Umbilical cord (tissue), 1 donor: ENCODE measurements at regions not wholly inside any gene's neighbourhood (a gene's known extent, or its start where the extent isn't known, plus 50 kb on each side); places are given as distances from the start of the nearest gene placed in this dataset.

Experiments used
- DNase-seq: peaks from one replicate; pipeline ENCODE4 v3.0.0-alpha.2; 2015; ENCODE audit warnings: low spot score

DNA sequence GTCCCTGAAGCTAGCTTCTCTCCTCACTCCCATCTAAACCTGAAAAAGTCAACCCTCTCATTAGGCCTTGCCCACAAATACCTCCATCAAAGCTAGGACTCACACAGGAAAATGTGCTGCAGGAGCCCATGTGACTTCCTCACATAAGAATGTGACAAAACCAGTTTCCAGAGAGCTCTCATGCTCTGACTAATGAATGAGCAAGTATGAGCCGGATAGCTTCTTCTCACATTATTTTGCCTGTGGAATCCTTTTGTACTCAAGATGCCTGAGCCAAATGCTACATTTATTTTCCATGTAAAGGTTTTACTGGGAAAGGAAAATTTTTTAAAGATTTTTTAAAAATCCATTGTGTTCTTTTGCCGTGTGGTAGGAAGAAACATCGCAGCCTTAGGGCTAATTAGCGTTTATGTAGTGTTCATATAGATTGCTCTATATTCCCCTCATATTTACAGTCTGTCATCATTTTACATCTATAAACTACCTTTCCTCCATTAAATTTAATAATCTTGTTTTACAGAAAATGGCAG, 68.6 kb upstream of the CCN6 start:
- peak; percentile 82 for DNase-seq

DNA sequence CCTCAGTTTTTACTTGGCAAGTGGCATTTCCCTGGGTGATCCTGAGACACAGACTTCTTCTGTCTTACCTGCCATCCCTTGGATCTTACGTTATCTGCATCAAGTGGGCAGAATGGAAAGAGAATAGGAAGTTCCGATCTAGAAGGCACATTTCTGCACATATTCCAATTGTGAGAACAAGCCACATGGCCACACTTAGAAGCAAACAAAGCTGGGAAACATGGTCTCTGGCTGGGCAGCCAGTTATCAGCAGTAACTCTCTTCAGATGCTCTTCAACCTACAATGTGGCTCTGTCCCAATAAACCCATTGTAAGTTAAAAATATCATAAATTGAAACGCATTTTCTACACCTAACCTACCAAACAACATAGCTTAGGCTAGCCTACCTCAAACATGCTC, 67.3 kb upstream of the CCN6 start:
- DNase-seq = no peak

DNA sequence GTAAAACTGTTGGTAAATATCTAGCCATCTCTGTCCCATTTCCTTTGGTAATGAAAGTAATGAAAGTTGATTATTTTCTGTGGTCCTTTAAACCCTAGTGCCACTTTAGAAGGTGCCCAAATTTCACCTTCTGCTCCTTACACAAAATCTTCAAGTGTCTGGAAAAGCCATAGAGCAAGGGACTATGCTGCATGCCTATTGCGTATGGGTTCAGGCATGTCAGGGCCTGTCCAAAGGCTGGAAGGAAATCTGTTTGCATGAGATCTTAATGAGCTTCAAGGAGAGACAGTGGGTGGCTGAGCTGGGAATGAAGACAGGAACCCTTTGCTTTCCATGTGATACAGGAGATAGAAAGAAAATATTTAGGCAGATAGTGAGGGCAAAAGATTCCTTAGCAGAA, 66.6 kb upstream of the CCN6 start:
- DNase-seq = peak; percentile 43

DNA sequence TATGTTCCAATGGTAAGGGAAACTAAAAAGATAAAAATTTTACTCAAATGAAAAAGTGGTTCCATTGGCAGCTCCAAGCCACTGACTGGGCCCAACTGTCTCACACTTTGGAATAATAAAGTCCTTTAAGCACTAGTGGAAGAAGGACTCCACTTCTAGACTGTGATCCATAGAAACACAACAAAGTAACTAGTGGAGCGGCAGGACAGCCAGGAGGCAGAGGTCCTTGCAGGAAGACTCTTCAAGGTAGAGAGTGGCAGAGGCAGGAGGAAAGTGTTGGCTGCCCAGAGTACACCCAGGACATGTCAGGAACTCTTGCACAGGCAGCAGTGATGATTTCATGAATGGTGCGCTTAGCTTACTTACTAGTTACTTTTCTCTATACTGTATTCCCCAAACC, 65.0 kb upstream of the CCN6 start:
- no peak for DNase-seq

DNA sequence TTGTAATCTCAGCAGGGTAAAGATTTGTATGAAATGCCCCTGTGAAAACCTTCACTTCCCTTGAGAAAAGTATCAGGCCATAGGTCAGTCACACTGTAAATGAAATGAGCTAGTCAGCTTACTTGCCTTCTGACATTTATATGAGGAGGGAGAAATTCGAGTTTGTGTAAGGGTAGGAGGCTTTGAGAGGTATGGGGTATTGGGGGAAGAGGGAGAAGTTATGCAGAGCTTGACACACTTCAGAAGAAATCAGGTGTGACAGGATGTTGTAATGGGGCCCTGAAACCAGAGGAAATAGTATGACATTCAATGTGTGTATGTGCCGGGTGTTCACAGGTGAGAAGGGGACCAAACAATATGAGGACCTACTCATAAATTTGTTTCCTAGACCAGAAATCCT, 64.2 kb upstream of the CCN6 start:
- no peak for DNase-seq

DNA sequence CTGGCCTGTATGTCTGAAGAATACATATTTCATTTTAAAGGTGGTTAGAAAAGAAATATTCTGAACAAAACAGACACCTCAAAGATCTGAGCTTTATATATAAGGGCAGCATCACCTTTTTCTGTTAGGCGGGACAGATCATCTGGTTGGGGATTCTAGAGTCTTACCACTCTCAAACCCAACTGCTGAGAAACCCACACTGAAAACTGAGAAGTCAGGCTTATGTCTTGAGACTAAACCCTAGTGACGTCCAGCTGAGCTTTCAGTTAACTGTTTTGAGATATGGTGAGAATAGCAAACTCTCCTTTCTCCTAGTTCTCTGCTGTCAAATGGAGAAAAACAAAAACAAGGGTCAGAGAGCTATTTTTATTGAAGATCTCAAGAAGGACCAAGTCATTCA, 63.7 kb upstream of the CCN6 start:
- no peak for DNase-seq

DNA sequence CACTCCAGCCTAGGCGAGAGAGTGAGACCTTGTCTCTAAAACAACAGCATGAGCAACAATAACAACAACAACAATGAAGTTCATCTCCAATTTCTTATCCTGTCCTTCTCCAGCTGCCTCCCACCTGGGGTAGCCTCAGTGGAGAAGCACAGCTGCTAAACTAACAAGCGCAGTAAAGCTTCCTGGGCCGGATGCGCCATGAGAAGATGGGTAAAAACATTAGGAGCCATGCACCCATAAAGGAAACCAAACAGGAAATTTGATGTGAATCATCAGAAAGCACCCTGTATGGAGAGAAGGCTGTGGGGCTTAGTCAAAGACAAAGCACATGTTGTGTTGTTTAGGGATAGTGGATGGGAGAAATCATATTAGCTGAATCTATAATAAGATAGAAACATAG, 61.1 kb upstream of the CCN6 start:
- no peak for DNase-seq

DNA sequence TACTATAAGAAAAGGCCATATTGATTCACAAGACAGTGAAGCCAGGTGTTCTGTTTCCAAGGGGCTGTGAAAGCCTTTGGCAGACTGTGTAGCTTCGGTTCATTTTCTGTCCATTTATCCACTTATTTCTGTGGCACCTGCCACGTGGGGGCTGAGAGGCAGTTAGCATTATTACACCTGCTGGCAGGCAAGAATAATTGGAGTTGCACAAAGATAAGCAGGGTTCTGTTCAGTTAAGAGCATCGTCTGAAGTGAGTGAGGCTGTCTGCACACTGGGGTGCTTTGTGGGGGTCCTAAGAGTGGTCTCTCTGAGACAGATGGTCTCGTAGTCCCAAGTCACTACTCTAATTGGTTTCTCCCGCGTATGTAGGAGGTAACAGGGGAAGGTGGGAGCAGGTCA, 60.6 kb upstream of the CCN6 start:
- no peak for DNase-seq

DNA sequence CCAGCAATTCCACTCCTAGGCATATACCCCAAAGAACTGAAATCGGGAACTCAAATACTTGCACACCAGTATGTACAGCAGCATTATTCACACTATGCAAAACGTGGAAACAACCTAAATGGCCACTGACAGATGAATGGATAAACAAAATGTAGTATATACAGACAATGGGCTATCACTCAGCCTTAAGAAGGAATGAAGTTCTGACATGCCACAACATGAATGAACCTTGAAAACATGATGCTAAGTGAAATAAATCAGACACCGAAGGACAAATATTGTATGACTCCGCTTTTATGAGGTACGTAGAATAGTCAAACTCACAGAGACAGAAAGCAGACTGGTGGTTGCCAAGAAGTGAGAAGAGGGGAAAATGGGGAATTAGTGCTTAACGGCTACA, 59.1 kb upstream of the CCN6 start:
- no peak for DNase-seq

DNA sequence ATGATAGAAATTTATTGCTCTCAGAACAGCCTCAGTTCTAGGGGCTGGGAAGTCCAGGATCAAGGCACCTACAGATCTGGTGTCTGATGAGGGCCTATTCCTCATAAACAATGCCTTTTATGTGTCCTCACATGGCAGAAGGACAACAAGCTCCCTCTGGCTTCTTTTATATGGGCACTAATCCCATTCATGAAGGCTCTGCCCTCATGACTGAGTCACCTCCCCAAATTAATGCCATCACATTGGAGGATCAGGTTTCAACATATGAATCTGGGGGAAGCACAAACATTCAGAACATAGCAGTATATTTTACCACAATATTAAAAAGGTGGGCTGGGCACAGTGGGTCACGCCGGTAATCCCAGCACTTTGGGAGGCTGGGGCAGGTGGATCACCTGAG, 58.5 kb upstream of the CCN6 start:
- no peak for DNase-seq

DNA sequence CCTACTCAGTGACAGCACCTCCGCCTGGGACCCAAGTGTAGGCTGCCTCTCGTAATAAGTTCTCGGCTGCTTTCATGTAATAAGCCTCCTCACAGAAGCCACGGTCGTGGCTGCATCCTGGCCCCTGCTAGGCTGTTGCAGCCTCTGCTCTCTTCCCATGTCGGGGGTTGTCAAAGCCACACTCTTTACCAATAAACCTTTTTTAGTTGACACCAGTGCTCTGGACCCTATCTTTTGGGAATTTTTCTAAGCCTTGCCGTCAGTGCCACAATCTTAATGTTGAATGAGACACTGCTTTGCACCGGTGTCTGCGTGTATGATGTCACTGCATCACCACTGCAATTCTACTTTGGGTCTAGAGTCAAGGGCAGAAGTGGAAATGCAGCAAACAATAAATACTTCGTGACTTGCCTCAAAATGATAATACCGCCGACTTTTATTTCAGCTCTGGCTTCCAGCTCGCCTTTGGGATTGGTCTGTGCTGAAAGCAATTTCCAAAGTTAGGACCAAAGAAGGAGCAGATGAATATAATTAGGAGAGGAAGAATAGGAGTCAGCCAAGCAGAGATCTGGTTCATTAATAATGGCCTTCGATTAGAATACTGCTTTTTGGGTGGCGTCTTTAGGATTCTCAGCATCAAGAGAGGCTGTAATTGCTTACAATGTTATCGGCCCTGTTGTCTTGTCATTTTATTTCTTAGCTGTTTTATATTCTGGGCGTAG, 57.6 kb upstream of the CCN6 start:
- DNase-seq = no peak

DNA sequence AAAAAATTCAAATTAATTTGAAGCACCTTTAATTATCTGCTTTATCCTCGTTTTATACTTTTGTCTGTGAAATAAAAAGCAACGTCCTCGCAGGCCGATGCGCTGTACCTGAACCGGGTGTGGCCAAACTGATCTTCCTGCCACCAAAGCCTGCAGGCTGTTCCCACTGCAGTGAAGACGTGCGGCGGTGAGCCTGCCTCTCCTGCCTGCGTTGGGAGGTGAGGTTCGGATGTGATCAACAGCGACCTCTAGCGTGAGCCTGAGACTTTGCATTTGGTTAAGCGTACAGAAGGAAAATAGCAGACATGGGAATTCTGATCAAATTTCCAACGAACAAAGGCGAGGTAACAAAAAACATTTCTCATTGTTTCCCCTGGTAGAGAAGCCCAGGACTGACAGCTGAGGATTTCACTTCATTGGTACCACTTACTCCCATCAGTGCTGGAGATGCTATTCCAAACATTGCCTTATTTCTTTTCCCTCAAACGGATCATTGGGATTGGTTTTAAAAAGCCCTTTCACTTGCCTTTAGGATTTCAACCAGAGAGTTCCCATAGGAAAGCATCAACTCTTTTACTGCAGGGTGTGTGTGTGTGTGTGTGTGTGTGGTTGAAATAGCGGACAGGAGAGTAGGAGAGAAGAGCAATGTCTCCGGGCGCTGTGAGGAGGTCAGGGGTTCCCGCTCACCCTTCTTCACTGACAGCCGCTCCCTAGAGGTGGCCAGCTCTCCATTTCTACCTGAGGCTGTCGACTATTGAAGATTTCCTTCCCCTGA, 56.6 kb upstream of the CCN6 start:
- peak; percentile 86 for DNase-seq

DNA sequence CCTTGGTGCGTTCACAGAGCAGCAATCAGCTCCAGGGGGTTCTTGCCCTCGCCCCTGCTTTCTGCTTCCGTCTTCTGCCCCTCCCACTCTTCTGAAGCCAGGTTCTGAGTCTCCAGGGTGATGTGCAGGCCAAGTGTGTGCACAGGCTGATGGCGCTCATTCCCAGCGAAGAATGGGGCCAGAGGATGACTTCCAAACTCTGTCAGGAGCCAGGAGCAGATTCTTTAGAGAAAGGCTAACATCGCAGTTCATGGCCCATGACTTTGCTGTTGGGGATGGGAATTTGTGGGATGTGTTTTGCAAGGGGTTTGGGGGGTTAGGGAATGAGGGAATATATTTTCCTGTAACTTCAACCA, 56.1 kb upstream of the CCN6 start:
- DNase-seq = no peak

DNA sequence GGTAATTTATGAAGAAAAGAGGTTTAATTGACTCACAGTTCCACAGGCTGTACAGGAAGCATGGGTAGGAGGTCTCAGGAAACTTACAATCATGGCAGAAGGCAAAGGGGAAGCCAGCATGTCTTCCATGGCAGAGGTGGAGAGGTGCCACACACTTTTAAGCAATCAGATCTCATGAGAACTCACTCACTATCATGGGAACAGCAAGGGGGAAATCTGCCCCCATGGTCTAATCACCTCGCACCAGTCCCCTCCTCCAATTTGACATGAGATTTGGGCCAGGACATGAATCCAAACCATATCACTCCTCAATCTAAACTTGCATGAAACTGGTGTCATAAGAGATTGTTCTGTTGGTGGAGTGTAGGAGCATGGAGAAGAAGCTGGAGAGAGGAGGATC, 51.6 kb upstream of the CCN6 start:
- no peak for DNase-seq
